GM12873 (cell line): ENCODE measurements at regions not wholly inside any gene's neighbourhood (a gene's known extent, or its start where the extent isn't known, plus 50 kb on each side); places are given as distances from the start of the nearest gene placed in this dataset.

Experiments used
- TF ChIP-seq, protein P1 (sequence below): IDR thresholded peaks from 2 replicates; pipeline ENCODE4 v1.5.1; 2012; ENCODE audit warnings: low read depth, mild to moderate bottlenecking, moderate library complexity, low read length, control low read depth; ENCODE audit not compliant: insufficient read depth; ENCODE audit errors: missing control alignments

DNA sequence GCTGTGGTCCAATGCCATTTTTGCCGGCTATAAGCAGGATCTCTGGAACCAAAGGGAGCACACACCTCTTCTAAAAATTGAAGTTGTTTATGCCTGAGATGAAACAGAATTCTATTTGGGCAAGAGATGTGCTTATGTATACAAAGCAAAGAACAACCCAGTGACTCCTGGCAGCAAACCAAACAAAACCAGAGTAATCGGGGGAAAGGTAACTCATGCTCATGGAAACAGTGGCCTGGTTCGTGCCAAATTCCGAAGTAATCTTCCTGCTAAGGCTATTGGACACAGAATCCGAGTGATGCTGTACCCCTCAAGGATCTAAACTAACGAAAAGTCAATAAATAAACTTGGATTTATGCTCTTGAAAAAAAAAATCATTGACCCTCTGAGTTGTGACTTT lies 178.7 kb downstream of the CEMIP2 start:
- TF ChIP-seq, protein P1, sequence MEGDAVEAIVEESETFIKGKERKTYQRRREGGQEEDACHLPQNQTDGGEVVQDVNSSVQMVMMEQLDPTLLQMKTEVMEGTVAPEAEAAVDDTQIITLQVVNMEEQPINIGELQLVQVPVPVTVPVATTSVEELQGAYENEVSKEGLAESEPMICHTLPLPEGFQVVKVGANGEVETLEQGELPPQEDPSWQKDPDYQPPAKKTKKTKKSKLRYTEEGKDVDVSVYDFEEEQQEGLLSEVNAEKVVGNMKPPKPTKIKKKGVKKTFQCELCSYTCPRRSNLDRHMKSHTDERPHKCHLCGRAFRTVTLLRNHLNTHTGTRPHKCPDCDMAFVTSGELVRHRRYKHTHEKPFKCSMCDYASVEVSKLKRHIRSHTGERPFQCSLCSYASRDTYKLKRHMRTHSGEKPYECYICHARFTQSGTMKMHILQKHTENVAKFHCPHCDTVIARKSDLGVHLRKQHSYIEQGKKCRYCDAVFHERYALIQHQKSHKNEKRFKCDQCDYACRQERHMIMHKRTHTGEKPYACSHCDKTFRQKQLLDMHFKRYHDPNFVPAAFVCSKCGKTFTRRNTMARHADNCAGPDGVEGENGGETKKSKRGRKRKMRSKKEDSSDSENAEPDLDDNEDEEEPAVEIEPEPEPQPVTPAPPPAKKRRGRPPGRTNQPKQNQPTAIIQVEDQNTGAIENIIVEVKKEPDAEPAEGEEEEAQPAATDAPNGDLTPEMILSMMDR: no peak

DNA sequence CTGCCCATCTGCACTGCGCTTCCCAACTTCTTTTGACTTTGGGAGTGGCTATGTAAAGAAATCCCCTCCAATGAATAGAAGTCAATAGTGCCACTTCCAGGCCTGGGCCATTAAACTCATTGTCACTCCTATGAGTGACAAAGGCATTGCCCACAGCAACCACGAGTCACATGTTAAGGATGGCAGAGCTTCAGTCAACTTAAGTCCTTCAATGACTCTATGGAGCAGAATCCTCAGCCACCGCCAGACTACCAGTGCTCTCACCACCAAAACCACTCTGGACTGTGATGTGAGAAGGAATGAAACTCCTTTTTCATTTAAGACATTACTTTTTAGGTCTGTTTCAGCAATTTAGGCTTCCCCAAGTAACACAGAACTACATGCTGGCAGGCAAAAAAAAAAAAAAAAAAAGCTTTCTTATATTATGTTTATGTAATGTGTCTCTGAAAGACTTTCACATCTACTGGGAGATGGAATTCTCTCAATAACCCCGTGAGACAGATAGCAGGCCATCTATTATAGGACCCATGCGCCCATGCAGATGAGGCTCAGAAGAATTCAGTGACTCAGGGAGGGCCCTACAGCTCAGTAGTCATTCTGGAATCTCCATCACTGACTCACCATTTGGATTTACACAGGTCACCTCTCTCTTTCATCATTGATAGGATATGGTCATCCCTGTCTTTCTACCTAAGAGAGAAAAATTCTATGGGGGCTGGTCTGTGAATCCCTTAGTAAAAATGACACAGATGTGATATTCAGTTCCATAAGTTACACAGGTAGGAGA lies 180.5 kb downstream of the CEMIP2 start:
- TF ChIP-seq, protein P1: no peak

DNA sequence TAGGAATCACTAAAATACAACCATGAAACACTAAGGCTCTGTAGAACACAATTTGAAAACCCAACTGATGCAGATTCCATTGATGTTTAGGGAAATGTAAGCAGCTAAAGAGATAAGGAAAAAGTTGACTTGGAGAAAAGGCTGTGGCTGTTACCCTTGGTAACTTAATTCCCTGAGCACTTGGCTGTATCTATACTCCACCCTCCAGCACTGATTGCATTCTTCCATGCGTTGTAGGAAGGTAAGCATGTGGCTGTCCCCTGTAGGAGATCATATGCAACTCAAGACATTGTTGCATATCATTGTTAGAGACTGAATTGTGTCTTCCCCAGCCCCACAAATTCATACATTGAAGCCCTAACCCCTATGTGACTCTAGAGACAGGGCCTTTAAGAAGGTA lies 184.5 kb downstream of the CEMIP2 start:
- TF ChIP-seq, protein P1: no peak

DNA sequence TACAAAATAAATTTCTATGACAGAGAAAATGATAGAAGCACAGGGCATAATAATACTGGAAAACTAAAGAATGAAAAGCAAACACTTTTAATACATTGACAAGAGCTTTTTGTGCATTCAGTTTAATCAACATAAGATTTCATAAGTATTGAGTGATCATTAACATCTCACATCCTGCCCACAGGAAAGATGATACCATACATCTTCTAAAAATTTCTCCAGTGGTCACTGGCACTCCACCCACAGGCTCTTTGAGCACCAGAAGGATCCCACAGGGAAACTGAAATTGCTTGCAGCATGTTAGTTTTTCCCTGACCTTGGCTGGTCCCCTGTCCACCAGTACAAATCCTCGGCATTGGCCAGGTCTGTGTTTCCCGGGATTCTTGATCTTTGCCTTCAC lies 186.0 kb downstream of the CEMIP2 start:
- TF ChIP-seq, protein P1: no peak

DNA sequence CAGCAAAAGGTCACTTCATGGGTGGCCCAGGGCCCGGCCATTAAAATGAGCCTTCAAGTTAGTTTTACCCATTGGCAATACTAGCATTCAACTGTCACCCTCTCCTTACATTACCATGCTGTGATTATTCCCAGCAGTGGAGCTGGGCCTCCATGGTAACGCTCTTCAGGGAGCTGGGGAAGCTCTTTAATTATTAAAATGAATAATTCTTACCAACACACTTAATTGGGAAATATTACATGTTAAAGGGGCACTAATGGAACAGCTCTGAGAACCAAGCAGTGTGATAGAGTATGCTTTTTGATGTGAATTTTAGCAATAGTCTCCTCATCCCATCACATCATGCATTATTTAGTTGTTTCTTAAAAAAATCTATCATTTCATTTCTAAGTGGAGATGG lies 187.2 kb downstream of the CEMIP2 start:
- TF ChIP-seq, protein P1: no peak

DNA sequence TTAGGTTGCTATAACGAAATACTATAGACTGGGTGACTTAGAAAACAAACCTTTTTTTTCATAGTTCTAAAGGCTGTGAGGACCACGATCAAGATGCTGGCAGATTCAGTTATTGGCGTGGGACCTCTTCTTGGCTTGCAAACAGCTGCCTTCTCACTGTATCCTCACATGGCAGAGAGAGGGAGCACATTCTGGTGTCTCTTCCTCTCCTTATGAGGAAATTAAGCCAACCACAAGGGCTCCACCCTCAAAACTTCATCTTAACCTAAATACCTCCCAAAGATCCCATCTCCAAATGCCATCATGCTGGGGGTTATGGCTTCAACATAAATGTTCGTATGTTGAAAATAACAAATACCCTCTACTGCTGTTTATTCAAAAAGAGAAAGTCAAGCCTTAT lies 197.1 kb downstream of the CEMIP2 start:
- TF ChIP-seq, protein P1: no peak

DNA sequence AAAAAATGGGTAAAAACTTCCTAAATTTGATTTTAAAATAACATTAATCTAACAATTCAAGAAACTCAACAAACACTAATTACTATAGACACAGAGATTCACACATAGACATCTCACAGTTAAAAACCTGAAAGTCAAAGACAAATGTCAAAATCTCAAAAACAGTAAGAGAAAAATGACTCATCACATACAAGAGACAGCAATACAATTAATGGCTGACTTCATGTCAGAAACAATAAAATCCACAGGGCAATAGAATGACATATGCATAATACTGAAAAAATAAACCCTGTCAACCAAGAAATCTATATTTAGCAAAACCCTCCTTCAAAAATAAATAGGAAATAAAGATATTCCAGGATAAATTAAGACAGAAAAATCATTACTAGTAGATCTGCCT lies 200.4 kb downstream of the CEMIP2 start:
- TF ChIP-seq, protein P1: no peak
